GM19372 (cell line): ENCODE measurements at regions not wholly inside any gene's neighbourhood (a gene's known extent, or its start where the extent isn't known, plus 50 kb on each side); places are given as distances from the start of the nearest gene placed in this dataset.

ENCODE experiments used
- ATAC-seq: cut with Tn5 transposase; IDR thresholded peaks from one replicate; pipeline ENCODE4 v1.9.1; 2021; ENCODE audit warnings: mild to moderate bottlenecking, low read depth, moderate library complexity; ENCODE audit not compliant: unreplicated experiment

DNA sequence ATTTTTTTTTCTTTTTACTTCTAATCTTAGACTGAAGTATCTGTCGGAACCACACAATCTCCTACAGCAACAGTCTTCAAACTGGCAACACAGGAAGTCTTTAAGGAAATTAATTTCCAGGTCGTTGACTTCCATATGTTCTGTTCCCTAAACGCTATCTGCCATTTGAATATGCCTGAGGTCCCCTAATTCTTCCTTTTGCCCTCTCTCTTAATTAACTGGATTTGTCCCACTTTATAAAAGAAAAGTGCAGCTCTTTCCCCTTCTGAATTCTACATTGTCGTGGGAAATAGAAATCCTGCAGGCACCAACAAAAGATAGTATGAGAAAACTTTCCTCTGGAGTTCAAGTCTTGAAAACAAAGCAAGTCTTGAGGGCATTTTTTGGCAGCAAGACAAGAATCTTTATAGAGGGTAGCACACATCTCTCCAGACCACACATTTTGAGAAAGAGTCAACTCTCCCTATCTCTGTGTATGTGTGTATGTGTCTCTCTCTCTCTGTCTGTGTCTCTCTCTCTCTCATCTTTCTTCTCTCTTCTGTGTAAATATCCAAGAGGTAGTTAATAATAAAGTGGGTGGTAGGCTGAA is 879.8 kb downstream of the SOCS6 start:
- ATAC-seq = no peak

- ATAC-seq = no peak
Observed at GRCh38 chr18:71136487-71136886, 847.6 kb downstream of the SOCS6 start.

DNA sequence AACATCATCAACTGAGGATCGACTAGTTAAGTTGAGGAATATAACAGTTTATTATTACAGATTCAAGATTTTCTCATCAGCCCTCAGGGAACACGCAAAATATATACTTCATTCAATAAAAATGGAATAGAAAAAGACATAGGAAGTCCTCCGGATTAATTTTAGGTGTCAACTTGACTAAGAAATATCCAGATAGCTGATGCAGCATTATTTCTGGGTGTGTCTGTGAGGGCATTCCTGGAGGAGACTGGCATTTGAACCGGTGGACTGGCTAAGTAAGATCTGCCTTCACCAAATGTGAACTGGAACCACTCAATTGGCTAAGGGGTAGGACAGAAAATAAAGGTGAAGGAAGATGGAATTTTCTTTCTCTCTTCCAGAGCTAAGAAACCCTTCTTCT is 845.3 kb downstream of the SOCS6 start:
- no peak for ATAC-seq

- no peak for ATAC-seq
Observed at GRCh38 chr18:71131918-71132317, 843.1 kb downstream of the SOCS6 start.

- no peak for ATAC-seq
Observed at GRCh38 chr18:71130351-71130750, 841.5 kb downstream of the SOCS6 start.

DNA sequence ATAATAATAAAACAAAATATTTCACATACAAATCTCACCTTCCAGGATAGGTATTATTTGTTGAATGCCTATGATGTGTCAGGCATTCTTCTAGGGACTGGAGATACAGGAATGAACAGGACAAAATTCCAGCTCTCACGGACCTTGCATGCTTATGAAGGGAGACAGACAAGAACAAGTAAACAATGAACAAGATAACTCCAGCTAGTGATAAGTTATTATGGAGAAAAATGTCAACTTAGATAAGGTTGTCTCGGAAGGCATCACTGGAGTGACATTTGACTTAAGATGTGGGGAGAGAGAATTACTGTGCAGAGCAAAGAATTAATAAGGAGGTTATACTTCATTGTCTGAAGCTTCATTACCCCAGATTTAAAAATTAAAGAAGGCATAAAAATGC is 836.7 kb downstream of the SOCS6 start:
- no peak for ATAC-seq

GRCh38 chr18:71116535-71116934 is 827.7 kb downstream of the SOCS6 start:
- ATAC-seq = no peak

- ATAC-seq = no peak
Observed at GRCh38 chr18:71115261-71115660, 826.4 kb downstream of the SOCS6 start.

DNA sequence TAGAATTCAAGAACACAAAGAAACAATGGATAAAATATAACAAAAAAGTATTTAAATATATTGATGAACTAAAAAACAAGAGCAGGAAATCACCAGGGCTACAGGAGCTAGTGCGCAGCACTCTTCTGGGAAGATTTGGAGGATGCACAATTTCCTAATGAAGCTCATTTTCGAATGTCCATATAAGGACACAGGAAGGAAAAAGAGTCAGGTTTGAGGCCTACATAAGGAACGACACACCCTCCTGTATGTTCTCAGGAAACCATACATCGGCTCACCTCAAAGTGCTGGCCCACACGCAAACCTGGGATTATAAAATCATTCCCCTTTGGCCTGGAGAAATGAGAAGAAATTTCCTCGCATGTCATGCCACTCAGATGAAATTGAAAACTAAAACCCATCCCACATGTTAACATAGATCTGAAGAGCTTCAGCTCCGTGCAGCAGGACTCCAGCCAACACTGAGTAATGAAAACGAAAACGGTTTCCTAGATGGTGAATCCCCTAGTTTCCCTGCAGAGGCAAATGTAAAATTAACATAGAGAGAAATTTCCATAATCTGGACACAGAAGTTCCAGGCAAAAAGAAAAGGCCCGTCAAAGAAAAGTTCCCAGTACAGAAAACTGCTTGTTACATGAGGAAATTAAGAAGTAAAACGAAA is 825.8 kb downstream of the SOCS6 start:
- no peak for ATAC-seq

GRCh38 chr18:71107244-71107643 is 818.4 kb downstream of the SOCS6 start:
- no peak for ATAC-seq

DNA sequence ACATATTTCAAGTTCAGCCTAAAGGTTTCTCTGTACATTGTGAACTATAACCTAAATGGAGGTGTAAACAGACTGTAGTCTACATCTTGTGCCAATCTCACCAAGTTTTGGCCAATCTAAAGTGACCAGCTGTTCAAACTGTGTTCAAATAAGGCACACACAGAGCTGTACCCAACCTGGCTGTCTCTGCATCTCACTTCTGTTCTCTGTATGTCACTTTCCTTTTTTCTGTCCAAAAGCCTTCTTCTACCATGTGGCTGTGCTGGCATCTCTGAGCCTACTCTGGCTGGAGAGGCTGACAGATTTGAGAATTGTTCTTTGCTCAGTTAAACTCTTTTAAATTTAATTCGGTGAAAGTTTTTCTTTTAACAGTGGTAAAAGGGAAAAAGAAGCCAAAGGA is 817.9 kb downstream of the SOCS6 start:
- ATAC-seq = no peak

GRCh38 chr18:71105994-71106546 is 817.2 kb downstream of the SOCS6 start:
- no peak for ATAC-seq

- ATAC-seq = no peak
Observed at GRCh38 chr18:71105078-71105819, 816.4 kb downstream of the SOCS6 start.

- no peak for ATAC-seq
Observed at GRCh38 chr18:71079606-71080005, 790.8 kb downstream of the SOCS6 start.

DNA sequence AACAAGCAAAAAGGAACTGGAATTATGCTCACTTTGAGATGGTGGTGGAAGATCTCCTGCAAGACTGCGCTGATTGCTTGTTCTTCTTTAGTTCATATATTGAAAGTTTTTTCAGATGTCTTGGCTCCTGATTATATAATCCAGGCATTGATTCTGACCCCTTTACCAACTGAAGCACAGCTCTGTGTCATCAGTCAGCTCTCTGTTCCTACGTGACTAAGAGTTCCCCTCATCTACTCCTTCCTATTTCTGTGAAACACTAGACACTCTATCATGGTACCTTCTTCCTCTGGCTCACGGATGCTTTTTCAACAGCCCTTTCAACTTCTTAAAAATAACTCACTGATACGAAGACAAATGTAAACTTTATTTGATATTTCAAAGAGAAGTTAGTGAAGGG is 788.6 kb downstream of the SOCS6 start:
- no peak for ATAC-seq

DNA sequence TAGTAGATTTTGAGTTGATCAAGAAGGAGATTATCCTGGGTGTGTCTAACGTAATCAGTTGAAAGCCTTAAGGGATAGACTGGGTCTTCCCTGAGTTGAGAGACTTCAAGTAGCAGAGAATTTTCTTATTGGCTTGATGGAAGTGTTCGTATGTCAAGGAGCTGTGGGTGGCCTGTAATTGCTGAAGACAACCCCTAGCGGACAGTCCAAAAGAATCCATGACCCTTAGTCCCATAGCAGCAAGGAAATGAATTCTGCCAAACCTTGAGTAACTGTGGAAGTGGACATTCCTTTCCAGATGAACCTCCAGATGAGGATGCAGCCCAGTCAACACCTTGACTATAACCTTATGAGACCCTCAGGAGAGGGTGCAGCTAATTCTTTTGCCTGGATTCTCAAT is 786.3 kb downstream of the SOCS6 start:
- ATAC-seq = no peak

DNA sequence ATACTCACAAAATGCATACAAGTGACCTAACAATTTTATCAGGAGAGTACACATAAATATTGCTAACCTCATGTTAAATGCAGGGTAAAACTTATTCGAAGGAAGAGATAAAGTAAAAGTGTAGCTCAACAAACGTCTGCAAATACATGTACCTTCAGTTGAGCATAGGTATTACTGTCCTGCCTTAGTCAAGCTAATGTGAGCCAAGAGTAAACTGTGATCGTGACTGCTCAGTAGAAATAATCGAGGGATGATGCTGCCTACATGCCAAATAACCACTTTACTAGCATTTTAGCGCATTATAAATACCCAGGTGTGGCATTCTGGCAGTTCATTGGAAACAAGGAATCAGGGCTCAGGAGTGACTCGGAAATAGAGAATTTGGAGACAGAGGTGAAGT is 779.5 kb downstream of the SOCS6 start:
- no peak for ATAC-seq

GRCh38 chr18:71049893-71050292 is 761.0 kb downstream of the SOCS6 start:
- ATAC-seq = no peak

GRCh38 chr18:71047882-71048281 is 759.0 kb downstream of the SOCS6 start:
- no peak for ATAC-seq

DNA sequence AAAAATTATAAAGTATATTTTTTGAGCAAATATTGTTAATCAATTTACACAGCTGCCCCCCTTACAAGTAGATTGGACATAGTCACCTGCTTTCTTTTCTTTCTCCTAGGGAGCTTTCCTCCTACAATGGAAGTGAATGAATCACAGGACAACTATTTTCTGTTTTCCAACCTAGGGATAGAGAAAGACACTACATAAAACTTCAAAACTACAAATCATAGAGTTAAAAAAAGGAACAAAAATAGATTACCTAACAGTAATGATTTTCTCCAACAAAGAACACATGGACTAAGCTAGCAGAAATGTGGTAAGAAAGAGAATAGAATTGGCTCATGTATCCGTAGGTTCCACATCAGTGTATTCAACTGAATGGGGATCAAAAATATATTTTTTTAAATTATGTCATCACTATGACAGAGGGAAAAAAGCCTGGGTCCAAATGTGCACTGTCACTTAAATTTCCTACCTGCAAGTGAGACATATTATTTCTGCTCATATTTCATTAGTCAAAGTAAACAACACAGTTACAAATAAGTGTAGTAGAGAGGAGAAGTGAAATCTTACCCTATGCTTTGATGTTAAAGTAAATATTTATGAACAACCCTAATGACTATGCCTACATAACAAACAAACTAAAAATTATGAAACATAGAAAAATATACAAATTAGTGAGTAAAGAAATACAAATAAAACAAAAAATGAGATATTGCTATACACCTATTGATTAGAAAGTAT is 756.7 kb downstream of the SOCS6 start:
- no peak for ATAC-seq

DNA sequence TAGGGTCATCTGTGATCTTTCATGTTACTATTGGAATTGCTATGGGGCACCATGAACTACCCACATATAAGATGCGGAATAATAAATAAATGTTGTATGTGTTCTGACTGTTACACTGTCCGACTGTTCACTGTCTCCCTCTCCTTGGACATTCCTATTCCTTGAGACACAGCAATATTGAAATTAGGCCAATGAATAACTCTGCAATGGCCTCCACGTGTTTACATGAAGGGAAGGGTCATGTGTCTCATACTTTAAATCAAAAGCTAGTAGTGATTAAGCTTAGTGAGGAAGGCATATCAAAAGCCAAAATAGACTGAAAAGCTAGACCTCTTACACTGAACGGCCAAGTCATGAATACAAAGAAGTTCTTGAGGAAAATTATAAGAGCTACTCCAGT is 751.3 kb downstream of the SOCS6 start:
- ATAC-seq = no peak
